ENCODE measurements at regions not wholly inside any gene's neighbourhood (a gene's known extent, or its start where the extent isn't known, plus 50 kb on each side); places are given as distances from the start of the nearest gene placed in this dataset.

GRCh38 chr3:81995329-81995728 lies 233.9 kb upstream of the GBE1 start:
- TF ChIP-seq CTCF (conservative IDR thresholded peaks at IDR 0.05): peak; percentile 36
- TF ChIP-seq ZFX (IDR thresholded peaks at IDR 0.05): no peak
